IMR-90 (cell line): ENCODE measurements at regions not wholly inside any gene's neighbourhood (a gene's known extent, or its start where the extent isn't known, plus 50 kb on each side); places are given as distances from the start of the nearest gene placed in this dataset.

ENCODE experiments used
- ATAC-seq: fragments of 200-7000 bp; cut with Tn5 transposase; 2 replicates; pipeline ENCODE4 v1.9.1; 2020; ENCODE audit warnings: low read depth, mild to moderate bottlenecking, moderate library complexity
- BruUV-seq: library from RNA; stranded (reverse); fragments of 400-500 nt; replicated peaks from 2 replicates; lab custom pipeline; 2021; lab: Mats Ljungman, UMichigan
- CTCF ChIA-PET: fragments of 300-600 bp; formaldehyde crosslinking; extraction: SDS; loops from one replicate; lab custom pipeline; 2021; ENCODE audit warnings: antibody characterized with exemption; lab: Yijun Ruan, JAX
- POLR2A ChIA-PET: fragments of 300-600 bp; sonication (Branson Sonifier 250); formaldehyde crosslinking; loops from one replicate; lab custom pipeline; 2022; ENCODE audit warnings: antibody characterized with exemption; ENCODE audit not compliant: unreplicated experiment; lab: Charles Lee
- DNase-seq: peaks from one replicate; pipeline ENCODE4 v3.0.0; 2013
- H2AFZ ChIP-seq: replicated peaks from 2 replicates; pipeline ENCODE3; 2013; ENCODE audit warnings: low read length, mild to moderate bottlenecking; ENCODE audit not compliant: poor library complexity
- H2AK5ac ChIP-seq: 2 replicates; pipeline ENCODE4 v1.6.1; 2013; ENCODE audit warnings: low read depth, low read length, inconsistent platforms
- H2AK9ac ChIP-seq: replicated peaks from 2 replicates; pipeline ENCODE3; 2013; ENCODE audit warnings: mild to moderate bottlenecking, low read depth, low read length, moderate library complexity; ENCODE audit not compliant: poor library complexity
- H2BK120ac ChIP-seq: 2 replicates; pipeline ENCODE4 v1.6.1; 2013; ENCODE audit warnings: low read depth, low read length, inconsistent platforms
- H2BK15ac ChIP-seq: 3 replicates; pipeline ENCODE4 v1.6.1; 2013; ENCODE audit warnings: low read depth, low read length, inconsistent platforms
- H2BK20ac ChIP-seq: 2 replicates; pipeline ENCODE4 v1.6.1; 2013; ENCODE audit warnings: low read depth, mild to moderate bottlenecking, inconsistent platforms, low read length, moderate library complexity
- H2BK5ac ChIP-seq: 2 replicates; pipeline ENCODE4 v1.6.1; 2013; ENCODE audit warnings: mild to moderate bottlenecking, low read depth, low read length, inconsistent platforms; ENCODE audit not compliant: poor library complexity, severe bottlenecking
- H3K14ac ChIP-seq: replicated peaks from 2 replicates; pipeline ENCODE4 v1.6.1; 2013; ENCODE audit warnings: low read depth, low read length, inconsistent platforms
- H3K18ac ChIP-seq: 2 replicates; pipeline ENCODE4 v1.6.1; 2013; ENCODE audit warnings: low read depth, low read length, control low read depth
- H3K23ac ChIP-seq: 2 replicates; pipeline ENCODE4 v1.6.1; 2013; ENCODE audit warnings: low read depth, low read length, inconsistent platforms
- H3K27ac ChIP-seq: 2 replicates; pipeline ENCODE4 v1.5.1; 2013; ENCODE audit warnings: mild to moderate bottlenecking, control low read depth, low read length; ENCODE audit not compliant: insufficient read depth
- H3K27me3 ChIP-seq: 2 replicates; pipeline ENCODE4 v1.6.1; 2013; ENCODE audit warnings: low read length; ENCODE audit not compliant: control insufficient read depth, insufficient read depth
- H3K36me3 ChIP-seq: 2 replicates; pipeline ENCODE4 v1.6.1; 2013; ENCODE audit warnings: low read length, mixed read lengths; ENCODE audit not compliant: control insufficient read depth, insufficient read depth
- H3K4ac ChIP-seq: 2 replicates; pipeline ENCODE4 v1.6.1; 2013; ENCODE audit warnings: low read depth, low read length, inconsistent platforms
- H3K4me1 ChIP-seq: 2 replicates; pipeline ENCODE4 v1.6.1; 2013; ENCODE audit warnings: low read length, mixed read lengths; ENCODE audit not compliant: control insufficient read depth, insufficient read depth
- H3K4me2 ChIP-seq: 2 replicates; pipeline ENCODE4 v1.6.1; 2013; ENCODE audit warnings: low read depth, mild to moderate bottlenecking, control low read depth, low read length, moderate library complexity
- H3K4me3 ChIP-seq: 2 replicates; pipeline ENCODE4 v1.5.1; 2013; ENCODE audit warnings: low read depth, mild to moderate bottlenecking, control low read depth, low read length, moderate library complexity; ENCODE audit not compliant: insufficient read depth
- H3K56ac ChIP-seq: 2 replicates; pipeline ENCODE4 v1.6.1; 2013; ENCODE audit warnings: low read length, inconsistent platforms; ENCODE audit not compliant: insufficient read depth; ENCODE audit errors: extremely low read depth
- H3K79me1 ChIP-seq, 2 experiments: 2 replicates each; pipeline ENCODE4 v1.6.1; 2013; ENCODE audit warnings: low read length in 2 of 2, inconsistent platforms in 1 of 2, low read depth in 1 of 2
- H3K9ac ChIP-seq: 2 replicates; pipeline ENCODE4 v1.6.1; 2013; ENCODE audit warnings: low read depth, low read length, control low read depth
- H3K9me1 ChIP-seq: 2 replicates; pipeline ENCODE4 v1.6.1; 2013; ENCODE audit warnings: low read length, inconsistent platforms; ENCODE audit not compliant: insufficient read depth
- H3K9me3 ChIP-seq: 2 replicates; pipeline ENCODE4 v1.6.1; 2013; ENCODE audit warnings: low read length; ENCODE audit not compliant: control insufficient read depth, insufficient read depth
- H4K20me1 ChIP-seq: 2 replicates; pipeline ENCODE4 v1.6.1; 2013; ENCODE audit warnings: low read length, inconsistent platforms; ENCODE audit not compliant: insufficient read depth
- H4K5ac ChIP-seq: 2 replicates; pipeline ENCODE4 v1.6.1; 2013; ENCODE audit warnings: mild to moderate bottlenecking, low read depth, low read length, control low read depth
- H4K8ac ChIP-seq, 2 experiments: 2 replicates each; pipeline ENCODE4 v1.6.1; 2013; ENCODE audit warnings: low read depth in 2 of 2, low read length in 2 of 2, control low read depth in 1 of 2, inconsistent platforms in 1 of 2
- H4K91ac ChIP-seq: 2 replicates; pipeline ENCODE4 v1.6.1; 2013; ENCODE audit warnings: low read depth, low read length, inconsistent platforms; ENCODE audit not compliant: insufficient read depth
- CEBPB ChIP-seq: IDR thresholded peaks from 2 replicates; pipeline ENCODE4 v1.6.1; 2012; ENCODE audit warnings: low read depth, low read length, improper control_type of control experiment
- RFX5 ChIP-seq: IDR thresholded peaks from 2 replicates; pipeline ENCODE4 v1.8.0; 2012; ENCODE audit warnings: low read depth, mild to moderate bottlenecking, low read length, moderate library complexity
- SMC3 ChIP-seq: fragments of 150-350 bp; IDR thresholded peaks from 2 replicates; pipeline ENCODE4 v1.6.1; 2016; ENCODE audit warnings: low read depth, mild to moderate bottlenecking, antibody characterized with exemption, low read length, moderate library complexity
- WGBS, 2 experiments: methylation state at CpG; one replicate each; pipeline versions ENCODE4 v1.1.5 to v1.1.7; 2013; ENCODE audit warnings: missing lambda C conversion rate in 2 of 2; ENCODE audit not compliant: insufficient read length in 1 of 2; ENCODE audit errors: extremely low coverage in 2 of 2; 5-methylcytosine and 5-hydroxymethylcytosine counted together
- dilution Hi-C: fragments of 300-500 bp; cut with HindIII; formaldehyde crosslinking; loops from one replicate; pipeline ENCODE4 v1.14.3; 2018; ENCODE audit warnings: low sequenced_read_pairs; ENCODE audit not compliant: unreplicated experiment
- in situ Hi-C: fragments of 300-500 bp; cut with MboI; formaldehyde crosslinking; loops from 3 replicates; pipeline ENCODE4 v1.14.3; 2019; ENCODE audit warnings: low sequenced_read_pairs, inconsistent platforms, mixed read lengths
- intact Hi-C: fragments of 100-400 bp; cut with micrococcal nuclease; formaldehyde crosslinking; loops from 2 replicates; pipeline ENCODE4 v1.10.0; 2022
- TF ChIP-seq, protein P1 (sequence below): conservative IDR thresholded peaks from 2 replicates; pipeline ENCODE4 v1.5.1; 2012; ENCODE audit warnings: mild to moderate bottlenecking, low read depth, low read length, improper control_type of control experiment

GRCh38 chr6:51282026-51282425, 463.4 kb downstream of the TFAP2B start:
- Histone ChIP-seq H3K4ac (no peak overlapping the region), H3K4me3 (no peak overlapping the region), H3K9me3 (peaks cover 2% of the 10 kb centered on the region; the same call in 1 of the 2 replicates), H3K23ac (no peak overlapping the region), H4K5ac (no peak overlapping the region), H2BK20ac (no peak overlapping the region), H3K4me1 (no peaks in the 10 kb centered on the region), H4K20me1 (no peaks in the 10 kb centered on the region), H3K18ac (no peak overlapping the region), H2AFZ (no peak overlapping the region), H3K14ac (no peak overlapping the region), H4K8ac (no peak overlapping the region), H2BK15ac (no peak overlapping the region), H3K9ac (no peak overlapping the region), H3K79me1 (no peaks in the 10 kb centered on the region), H3K27ac (no peak overlapping the region), H3K56ac (no peak overlapping the region), H3K4me2 (no peak overlapping the region), H2AK9ac (no peak overlapping the region), H3K9me1 (no peaks in the 10 kb centered on the region), H3K36me3 (no peaks in the 10 kb centered on the region), H2BK120ac (no peak overlapping the region), H3K27me3 (no peaks in the 10 kb centered on the region), H2BK5ac (no peak overlapping the region), H2AK5ac (no peak overlapping the region), H4K91ac (no peak overlapping the region)
- ChIA-PET CTCF (no interaction called here), POLR2A (no interaction called here)
- intact Hi-C loops: no loop called here
- no CpG with 5 or more reads among the region's 2 CpGs for WGBS, 2 experiments
- in situ Hi-C loops: no loop called here
- no peak for DNase-seq
- BruUV-seq: no TSS peak
- dilution Hi-C loops: no loop called here
- ATAC-seq: no peak
- TF ChIP-seq, protein P1, sequence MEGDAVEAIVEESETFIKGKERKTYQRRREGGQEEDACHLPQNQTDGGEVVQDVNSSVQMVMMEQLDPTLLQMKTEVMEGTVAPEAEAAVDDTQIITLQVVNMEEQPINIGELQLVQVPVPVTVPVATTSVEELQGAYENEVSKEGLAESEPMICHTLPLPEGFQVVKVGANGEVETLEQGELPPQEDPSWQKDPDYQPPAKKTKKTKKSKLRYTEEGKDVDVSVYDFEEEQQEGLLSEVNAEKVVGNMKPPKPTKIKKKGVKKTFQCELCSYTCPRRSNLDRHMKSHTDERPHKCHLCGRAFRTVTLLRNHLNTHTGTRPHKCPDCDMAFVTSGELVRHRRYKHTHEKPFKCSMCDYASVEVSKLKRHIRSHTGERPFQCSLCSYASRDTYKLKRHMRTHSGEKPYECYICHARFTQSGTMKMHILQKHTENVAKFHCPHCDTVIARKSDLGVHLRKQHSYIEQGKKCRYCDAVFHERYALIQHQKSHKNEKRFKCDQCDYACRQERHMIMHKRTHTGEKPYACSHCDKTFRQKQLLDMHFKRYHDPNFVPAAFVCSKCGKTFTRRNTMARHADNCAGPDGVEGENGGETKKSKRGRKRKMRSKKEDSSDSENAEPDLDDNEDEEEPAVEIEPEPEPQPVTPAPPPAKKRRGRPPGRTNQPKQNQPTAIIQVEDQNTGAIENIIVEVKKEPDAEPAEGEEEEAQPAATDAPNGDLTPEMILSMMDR: no peak
- TF ChIP-seq RFX5 (no peak), SMC3 (no peak), CEBPB (no peak)
